ENCODE measurements at regions not wholly inside any gene's neighbourhood (a gene's known extent, or its start where the extent isn't known, plus 50 kb on each side); places are given as distances from the start of the nearest gene placed in this dataset.

DNA sequence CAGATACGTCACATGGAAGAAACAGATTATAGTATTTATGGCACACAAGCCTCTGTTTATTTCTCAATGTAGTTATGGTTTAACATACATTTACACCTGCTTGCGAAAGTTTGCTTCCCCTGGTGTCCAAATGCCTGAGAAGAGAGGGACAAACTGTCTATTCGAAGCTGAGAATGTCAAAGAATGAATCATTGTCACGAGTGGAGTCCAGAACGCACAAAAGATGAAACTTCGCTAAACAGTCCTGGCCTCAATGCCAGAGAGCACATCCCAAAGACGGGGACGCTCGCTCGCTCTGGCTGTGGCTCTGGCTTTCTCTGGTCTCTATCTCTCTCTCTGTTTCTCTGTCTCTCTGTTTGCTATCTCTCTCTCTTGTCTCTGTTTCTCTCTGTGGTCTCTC lies 298.8 kb downstream of the FOXL1 start:
- TF ChIP-seq EZH2 (IDR thresholded peaks at IDR 0.05; ENCODE audit: insufficient read depth, poor library complexity, severe bottlenecking): no peak
- no peak for TF ChIP-seq EZH2phosphoT487 (IDR thresholded peaks at IDR 0.05; ENCODE audit: insufficient read depth, low read depth)

Data from GM23248 (cell line).